Testis (tissue), 2 donors: ENCODE measurements at regions not wholly inside any gene's neighbourhood (a gene's known extent, or its start where the extent isn't known, plus 50 kb on each side); places are given as distances from the start of the nearest gene placed in this dataset.

Source experiments
- CTCF ChIP-seq, 3 experiments: fragments of 450-650 bp in 2 of 3; fragments of 200-600 bp in 1 of 3; sonication (generic) in 1 of 3; IDR thresholded peaks; one replicate each; pipeline ENCODE4 v1.5.1; 2016 to 2019; ENCODE audit warnings: antibody characterized with exemption in 3 of 3, mild to moderate bottlenecking in 2 of 3, moderate library complexity in 1 of 3
- POLR2A ChIP-seq: fragments of 450-650 bp; IDR thresholded peaks from one replicate; pipeline ENCODE4 v1.6.1; 2017; ENCODE audit warnings: antibody characterized with exemption, mild to moderate bottlenecking, moderate library complexity

DNA sequence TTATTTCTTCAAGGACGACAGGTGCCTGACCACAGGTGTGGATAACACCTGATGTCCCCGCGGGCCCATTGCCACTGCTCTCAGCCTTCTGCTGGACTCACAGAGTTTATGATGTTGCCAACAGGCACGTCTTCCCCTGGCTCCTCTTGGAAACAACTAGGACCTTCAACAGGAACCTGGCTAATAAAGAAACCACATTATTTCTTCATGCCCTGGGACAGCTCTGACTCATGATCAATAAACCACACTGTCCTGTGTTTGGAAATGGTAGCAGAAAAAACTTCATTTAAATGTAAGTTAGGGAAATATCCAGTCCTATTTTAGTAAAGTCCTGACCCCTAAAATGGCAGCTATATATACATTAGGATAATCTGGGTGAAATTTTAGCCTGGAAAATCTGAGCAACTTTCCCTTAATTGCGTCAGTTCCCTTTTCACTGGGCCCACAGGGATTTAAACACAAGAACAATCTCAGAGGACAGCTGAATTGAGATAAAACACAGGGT, 158.9 kb downstream of the VAPA start:
- TF ChIP-seq CTCF (IDR thresholded peaks at IDR 0.05) (no peak), POLR2A (no peak)
